Tibial artery (tissue), 4 donors: ENCODE measurements at regions not wholly inside any gene's neighbourhood (a gene's known extent, or its start where the extent isn't known, plus 50 kb on each side); places are given as distances from the start of the nearest gene placed in this dataset.

ENCODE experiments used
- DNase-seq, 2 donors: peaks; one replicate each; pipeline ENCODE4 v3.0.0-alpha.2; 2019
- H3K27ac ChIP-seq, 2 donors: fragments of 200-600 bp; sonication (generic) in 1 of 2; 1 replicate in 1 of 2; 2 replicates in 1 of 2; pipeline ENCODE4 v1.5.1; 2018 to 2019; ENCODE audit warnings: mild to moderate bottlenecking in 1 of 2
- H3K27me3 ChIP-seq, 2 donors: fragments of 200-600 bp; sonication (generic) in 1 of 2; one replicate each; pipeline versions ENCODE4 v1.5.1 to v1.6.0; 2016 to 2019
- H3K36me3 ChIP-seq, 3 donors: fragments of 200-600 bp; sonication (generic) in 2 of 3; one replicate each; pipeline ENCODE4 v1.5.1; 2016 to 2019; ENCODE audit warnings: mild to moderate bottlenecking in 2 of 3
- H3K4me1 ChIP-seq, 4 donors: fragments of 200-600 bp; sonication (generic) in 2 of 4; 1 replicate in 3 of 4; 2 replicates in 1 of 4; pipeline ENCODE4 v1.5.1; 2016 to 2019
- H3K4me3 ChIP-seq, 2 donors: fragments of 200-600 bp; sonication (generic) in 1 of 2; 1 replicate in 1 of 2; 2 replicates in 1 of 2; pipeline ENCODE4 v1.5.1; 2018 to 2019; ENCODE audit warnings: mild to moderate bottlenecking in 2 of 2
- H3K9me3 ChIP-seq, 3 donors: fragments of 200-600 bp; sonication (generic) in 1 of 3; one replicate each; pipeline ENCODE4 v1.5.1; 2016 to 2019
- CTCF ChIP-seq, 2 experiments: fragments of 200-600 bp in 1 of 2; fragments of 450-650 bp in 1 of 2; IDR thresholded peaks; one replicate each; pipeline ENCODE4 v1.5.1; 2017 to 2019; ENCODE audit warnings: antibody characterized with exemption in 2 of 2, mild to moderate bottlenecking in 1 of 2, moderate library complexity in 1 of 2
- intact Hi-C: fragments of 100-400 bp; cut with DNase I; formaldehyde crosslinking; loops from one replicate; pipeline ENCODE4 v1.15.0; 2023; ENCODE audit warnings: low total_unique reads

GRCh38 chr3:154044671-154045070 is 76.5 kb upstream of the ARHGEF26 start:
- Histone ChIP-seq H3K27ac (no peak overlapping the region), H3K9me3 (no peaks in the 10 kb centered on the region), H3K36me3 (no peaks in the 10 kb centered on the region), H3K4me1 (no peaks in the 10 kb centered on the region), H3K27me3 (no peaks in the 10 kb centered on the region), H3K4me3 (no peak overlapping the region)
- DNase-seq, result no peak
- TF ChIP-seq CTCF (IDR thresholded peaks at IDR 0.05), result no peak
- intact Hi-C loops, result no loop called here

DNA sequence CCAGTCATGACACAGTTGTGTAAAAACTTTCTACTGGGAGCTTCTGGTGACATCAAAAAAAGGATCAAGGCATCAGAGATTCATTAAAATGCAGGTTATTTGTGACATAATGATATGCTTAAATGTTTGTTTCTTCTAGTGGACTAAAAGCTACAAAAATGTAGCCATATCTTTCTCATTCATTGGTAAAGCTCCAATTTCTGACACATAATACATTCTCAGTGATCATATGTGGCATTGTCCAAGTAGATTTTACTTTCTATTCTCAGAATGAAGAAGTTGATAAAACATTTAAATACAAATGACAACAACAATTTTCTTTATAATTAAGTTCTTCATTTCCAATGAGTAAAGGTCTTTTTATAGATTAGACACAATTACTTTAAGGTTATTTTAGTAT is 71.0 kb upstream of the ARHGEF26 start:
- Histone ChIP-seq H3K27ac (no peak overlapping the region), H3K4me3 (no peak overlapping the region), H3K36me3 (no peaks in the 10 kb centered on the region), H3K9me3 (no peaks in the 10 kb centered on the region), H3K27me3 (no peaks in the 10 kb centered on the region), H3K4me1 (no peaks in the 10 kb centered on the region)
- intact Hi-C loops, result no loop called here
- TF ChIP-seq CTCF (IDR thresholded peaks at IDR 0.05), result no peak
- DNase-seq, result no peak

DNA sequence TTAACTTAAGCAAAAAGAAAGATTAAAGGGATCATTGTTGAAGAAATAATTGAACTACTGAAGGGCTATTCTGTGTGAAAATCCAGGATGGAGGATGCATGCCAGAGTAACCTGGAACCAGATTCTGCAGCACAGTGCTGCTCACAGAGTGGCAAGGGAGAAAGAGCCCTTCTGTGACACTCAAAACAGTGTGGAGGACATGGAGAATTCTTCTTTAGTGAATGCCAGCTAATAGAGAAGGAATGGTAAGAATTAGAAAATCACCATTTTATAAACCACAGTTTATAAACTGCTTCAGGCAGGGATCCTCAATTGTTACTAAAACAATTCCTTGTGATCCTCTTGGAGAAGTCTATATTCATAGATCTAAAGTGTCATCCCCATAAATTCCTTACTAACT is 70.4 kb upstream of the ARHGEF26 start:
- intact Hi-C loops, result no loop called here
- H3K4me1 ChIP-seq, result no peaks in the 10 kb centered on the region
- no peak overlapping the region for H3K27ac ChIP-seq
- H3K27me3 ChIP-seq, result no peaks in the 10 kb centered on the region
- H3K36me3 ChIP-seq, result no peaks in the 10 kb centered on the region
- no peak overlapping the region for H3K4me3 ChIP-seq
- no peaks in the 10 kb centered on the region for H3K9me3 ChIP-seq
- TF ChIP-seq CTCF (IDR thresholded peaks at IDR 0.05), result no peak
- DNase-seq, result no peak

DNA sequence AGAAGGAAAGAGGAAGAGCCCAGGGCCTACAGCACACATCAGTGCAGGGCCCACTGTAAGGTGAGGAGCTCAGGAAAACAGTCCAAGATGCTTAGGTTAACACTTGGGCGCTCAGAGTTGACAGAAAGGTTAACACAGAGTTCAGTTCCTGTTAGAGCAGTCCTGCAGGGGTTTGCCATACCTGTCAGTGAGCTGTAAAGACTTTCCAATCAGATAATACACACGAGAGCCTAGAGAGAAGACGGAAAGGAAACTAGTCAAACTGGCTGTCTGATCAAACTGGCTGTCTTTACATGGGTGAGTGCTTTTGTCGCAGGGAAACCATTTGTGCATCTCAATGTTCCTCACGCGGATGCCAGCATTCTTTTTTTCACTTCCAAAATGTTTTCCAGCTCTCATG is 61.4 kb upstream of the ARHGEF26 start:
- H3K4me3 ChIP-seq, result no peak overlapping the region
- no peaks in the 10 kb centered on the region for H3K36me3 ChIP-seq
- intact Hi-C loops, result no loop called here
- H3K9me3 ChIP-seq, result no peaks in the 10 kb centered on the region
- H3K27ac ChIP-seq, result peak overlapping the region; percentile 40 to 55
- no peak for DNase-seq
- peaks cover 0 to 20% (median 5%) of the 10 kb centered on the region in 4 donors for H3K4me1 ChIP-seq
- H3K27me3 ChIP-seq, result no peaks in the 10 kb centered on the region
- TF ChIP-seq CTCF (IDR thresholded peaks at IDR 0.05), result no peak

DNA sequence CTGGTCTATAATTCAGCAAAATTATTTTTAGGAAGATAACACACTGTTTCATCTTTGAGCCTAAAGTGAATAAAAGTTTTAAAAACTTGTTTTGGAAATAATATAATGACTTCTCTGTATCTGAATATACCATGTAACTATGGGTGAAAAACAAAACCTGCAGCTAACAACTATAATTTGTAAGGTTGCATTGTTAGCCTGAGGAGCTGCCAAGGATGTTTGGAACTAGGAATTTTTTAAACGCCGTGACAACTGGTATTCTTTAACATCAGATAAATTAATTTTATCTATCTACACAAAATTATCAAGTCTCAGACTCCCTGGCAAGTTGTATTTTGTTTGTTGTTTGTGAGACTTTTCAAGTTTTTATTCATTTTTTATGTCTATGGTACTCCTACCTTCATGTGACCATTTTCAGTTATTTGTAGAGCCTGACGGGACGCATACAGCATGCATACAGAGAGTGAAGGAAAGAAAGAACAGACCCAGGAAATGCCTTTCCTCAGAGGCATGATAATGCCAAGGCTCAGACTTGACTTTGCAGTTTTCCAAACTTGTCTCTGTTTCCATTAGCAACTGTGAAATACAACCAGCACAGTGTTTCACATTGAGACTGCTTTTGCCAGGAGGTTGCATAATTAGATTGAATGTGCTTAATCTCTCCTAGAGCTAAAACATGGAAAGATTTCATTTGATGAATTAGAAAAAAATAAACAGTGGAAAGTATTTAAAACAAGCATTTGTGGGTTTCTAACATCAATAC is 60.8 kb upstream of the ARHGEF26 start:
- no peak overlapping the region for H3K4me3 ChIP-seq
- peaks cover 0 to 20% (median 5%) of the 10 kb centered on the region in 4 donors for H3K4me1 ChIP-seq
- peak in 1 of 2 donors; percentile 21 for DNase-seq
- H3K9me3 ChIP-seq, result no peaks in the 10 kb centered on the region
- intact Hi-C loops, result no loop called here
- TF ChIP-seq CTCF (IDR thresholded peaks at IDR 0.05), result no peak
- peak overlapping the region; percentile 40 to 55 for H3K27ac ChIP-seq
- H3K36me3 ChIP-seq, result no peaks in the 10 kb centered on the region
- no peaks in the 10 kb centered on the region for H3K27me3 ChIP-seq
